Renal cortical epithelial cell (primary cell): ENCODE measurements at regions not wholly inside any gene's neighbourhood (a gene's known extent, or its start where the extent isn't known, plus 50 kb on each side); places are given as distances from the start of the nearest gene placed in this dataset.

ENCODE experiments used
- DNase-seq: peaks from one replicate; pipeline ENCODE4 v3.0.0-alpha.2; 2011; ENCODE audit warnings: low read depth

DNA sequence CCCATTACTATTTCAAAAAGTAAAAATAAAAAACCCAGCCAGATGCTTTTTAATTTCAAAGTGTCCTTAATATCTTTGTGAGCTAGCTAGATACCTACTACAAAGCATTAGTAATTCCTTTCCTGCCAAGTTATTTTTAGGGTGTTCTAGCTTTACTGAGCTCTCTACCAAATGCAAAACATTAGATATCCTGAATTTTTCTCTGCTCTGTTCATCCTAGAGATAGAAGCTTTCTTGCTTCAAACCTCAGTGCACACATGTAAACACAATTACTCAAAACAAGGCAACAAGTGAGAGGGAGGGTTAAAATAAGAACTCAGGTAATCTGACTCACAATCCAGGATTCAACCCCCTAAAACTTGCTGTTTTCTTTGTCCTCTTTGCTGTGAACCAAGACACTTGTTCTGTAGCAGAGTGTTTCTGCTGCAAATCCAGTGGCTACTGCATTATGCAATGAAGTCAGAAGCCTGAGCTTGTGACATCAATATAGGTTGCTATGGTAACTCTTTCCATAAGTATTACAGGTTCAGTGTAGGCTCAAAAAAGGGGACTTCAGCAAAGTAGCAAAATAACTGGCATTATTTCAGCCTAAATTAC, 72.6 kb upstream of the STXBP5 start:
- peak; percentile 69 for DNase-seq

GRCh38 chr6:147132889-147133288, 71.3 kb upstream of the STXBP5 start:
- peak; percentile 76 for DNase-seq

DNA sequence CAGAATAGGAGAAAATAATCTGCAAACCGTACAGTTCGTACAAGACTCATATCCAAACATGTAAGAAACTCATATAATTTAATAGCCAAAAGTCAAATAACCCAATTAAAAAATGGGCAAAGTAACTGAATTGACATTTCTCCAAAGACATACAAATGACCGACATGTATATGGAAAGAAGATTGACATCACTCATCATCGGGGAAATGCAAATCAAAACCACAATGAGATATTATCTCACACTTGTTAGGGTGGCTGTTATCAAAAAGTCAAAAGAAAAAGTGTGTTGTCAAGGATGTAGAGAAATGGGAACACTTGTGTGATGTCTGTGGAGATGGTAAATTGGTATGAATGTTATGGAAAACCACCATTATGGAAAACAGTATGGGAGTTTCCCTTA, 70.5 kb upstream of the STXBP5 start:
- DNase-seq: no peak

- peak; percentile 72 for DNase-seq
These were observed 69.0 kb upstream of the STXBP5 start for GRCh38 chr6:147135211-147135681.

GRCh38 chr6:147136057-147136456, 68.2 kb upstream of the STXBP5 start:
- no peak for DNase-seq

DNA sequence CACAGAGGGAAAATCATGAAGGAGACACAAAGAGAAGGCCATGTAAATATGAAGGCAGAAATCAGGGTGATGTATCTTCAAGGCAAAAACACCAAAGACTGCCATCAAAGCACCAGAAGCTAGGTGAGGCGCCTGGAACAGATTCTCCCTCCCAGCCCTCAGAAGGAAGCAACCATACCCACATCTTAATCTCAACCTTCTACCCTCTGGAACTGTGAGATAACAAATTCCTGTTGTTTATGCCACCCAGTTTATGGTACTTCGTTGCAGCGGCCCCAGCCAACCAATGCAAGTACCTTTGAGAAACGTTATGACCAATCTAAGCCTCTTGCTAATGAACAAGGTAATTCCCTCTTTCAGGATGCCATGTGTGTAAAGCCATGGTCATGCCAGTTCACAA, 66.2 kb upstream of the STXBP5 start:
- DNase-seq: no peak

DNA sequence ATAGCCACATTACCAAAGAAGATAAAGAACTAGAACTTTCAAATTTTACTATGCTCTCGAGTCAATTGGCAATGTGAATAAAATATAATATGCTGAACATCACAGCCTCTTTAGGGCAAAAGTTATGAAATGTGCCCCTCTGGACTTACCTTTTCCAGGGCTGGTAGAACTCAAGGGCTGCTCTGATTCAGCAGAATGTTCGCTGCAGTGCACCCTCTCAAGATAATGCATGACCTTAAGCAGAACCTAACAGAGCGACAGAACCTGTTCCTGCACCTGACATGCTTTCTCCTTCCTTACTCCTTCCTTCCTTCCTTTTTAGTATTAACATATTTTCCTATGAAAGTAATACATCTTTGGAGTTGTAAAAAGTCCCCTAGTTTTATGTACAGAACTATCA, 65.4 kb upstream of the STXBP5 start:
- DNase-seq: no peak

GRCh38 chr6:147141711-147142308, 62.4 kb upstream of the STXBP5 start:
- DNase-seq: peak; percentile 36

DNA sequence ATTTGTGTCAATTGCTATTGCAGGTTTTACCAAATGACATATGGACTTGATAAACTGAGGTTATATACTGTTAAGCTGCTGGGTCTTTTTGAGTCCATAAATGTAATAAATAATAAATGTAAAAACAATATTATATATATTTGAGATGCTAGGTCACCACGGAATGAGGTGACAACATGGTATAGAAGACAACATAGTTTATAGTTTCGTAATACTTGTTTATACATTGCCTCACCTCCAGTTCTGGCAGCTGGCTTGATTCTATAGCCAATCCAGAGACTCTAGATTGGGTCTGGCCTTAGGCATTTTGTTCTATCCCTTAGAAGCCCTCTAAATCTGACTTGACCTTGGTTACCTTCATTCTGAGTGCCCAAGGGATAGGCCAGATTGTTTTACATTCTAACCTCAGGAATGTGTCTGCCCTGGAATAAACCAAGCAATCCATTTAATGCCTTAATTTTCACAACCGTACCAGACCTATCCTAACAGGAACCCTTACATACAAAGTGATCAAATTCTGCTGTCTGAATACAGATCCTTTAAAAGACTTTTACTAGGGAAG, 61.5 kb upstream of the STXBP5 start:
- peak; percentile 40 for DNase-seq

- DNase-seq: no peak
These were observed 55.1 kb upstream of the STXBP5 start for GRCh38 chr6:147149092-147149491.

- DNase-seq: no peak
These were observed 54.4 kb upstream of the STXBP5 start for GRCh38 chr6:147149826-147150225.

- peak; percentile 46 for DNase-seq
These were observed 53.9 kb upstream of the STXBP5 start for GRCh38 chr6:147150293-147150692.
